K562 (cell line): ENCODE measurements at regions not wholly inside any gene's neighbourhood (a gene's known extent, or its start where the extent isn't known, plus 50 kb on each side); places are given as distances from the start of the nearest gene placed in this dataset.

Experiments
- ATAC-seq: fragments of 200-7000 bp; cut with Tn5 transposase; 3 replicates; pipeline ENCODE4 v1.9.1; 2020; ENCODE audit warnings: moderate library complexity
- BruUV-seq: library from RNA; stranded (reverse); fragments of 400-500 nt; replicated peaks from 2 replicates; lab custom pipeline; 2021; lab: Mats Ljungman, UMichigan
- CTCF ChIA-PET: fragments of 300-600 bp; formaldehyde crosslinking; extraction: SDS; loops from one replicate; lab custom pipeline; 2021; ENCODE audit warnings: low intra/inter-chr PET ratio; lab: Yijun Ruan, JAX
- POLR2A ChIA-PET: fragments of 300-600, 350-650 bp; sonication (Branson Sonifier 250); formaldehyde crosslinking; extraction: SDS; loops from one replicate; lab custom pipeline; 2021; ENCODE audit warnings: antibody characterized with exemption, inconsistent platforms; lab: Yijun Ruan, JAX
- DNase-seq, 4 experiments: peaks; one replicate each; pipeline versions ENCODE4 v3.0.0 to v3.0.0-alpha.2; 2011 to 2018; ENCODE audit warnings: low spot score in 3 of 4, mixed read lengths in 3 of 4; ENCODE audit errors: extremely low read depth in 1 of 4
- FAIRE-seq: peaks from 2 replicates; lab custom pipeline; 2011; peaks lifted over from hg19 to GRCh38; lab: Jason Lieb, UNC
- H2AFZ ChIP-seq: 2 replicates; pipeline ENCODE4 v1.6.0; 2011; ENCODE audit warnings: low read depth, low read length, control low read depth, inconsistent platforms
- H3K27ac ChIP-seq: fragments of 200-600 bp; 3 replicates; pipeline ENCODE4 v1.8.0; 2011; ENCODE audit warnings: low read depth, mild to moderate bottlenecking, control low read depth, inconsistent platforms, low read length, moderate library complexity, mixed read lengths; ENCODE audit errors: extremely low read depth
- H3K27me3 ChIP-seq, 2 experiments: fragments of 300-600 bp in 1 of 2; 2 replicates in 1 of 2; 3 replicates in 1 of 2; pipeline versions ENCODE4 v1.6.0 to v1.8.0; 2011; ENCODE audit warnings: inconsistent platforms in 2 of 2, low read length in 2 of 2, mild to moderate bottlenecking in 1 of 2, mixed read lengths in 1 of 2, moderate library complexity in 1 of 2; ENCODE audit not compliant: control insufficient read depth in 2 of 2, insufficient read depth in 2 of 2
- H3K36me3 ChIP-seq: fragments of 300-600 bp; 3 replicates; pipeline ENCODE4 v1.8.0; 2011; ENCODE audit warnings: mild to moderate bottlenecking, low read length, inconsistent platforms; ENCODE audit not compliant: control insufficient read depth, insufficient read depth
- H3K4me1 ChIP-seq, 2 experiments: fragments of 200-600 bp in 1 of 2; replicated peaks in 1 of 2; 2 replicates in 1 of 2; 3 replicates in 1 of 2; pipeline versions ENCODE4 v1.5.1 to v1.8.0; 2011; ENCODE audit warnings: inconsistent platforms in 2 of 2, low read length in 2 of 2, mild to moderate bottlenecking in 1 of 2, mixed read lengths in 1 of 2, moderate library complexity in 1 of 2; ENCODE audit not compliant: control insufficient read depth in 2 of 2, insufficient read depth in 2 of 2
- H3K4me2 ChIP-seq: 2 replicates; pipeline ENCODE4 v1.6.1; 2011; ENCODE audit warnings: low read length, control low read depth, inconsistent platforms, mixed read lengths; ENCODE audit not compliant: insufficient read depth
- H3K4me3 ChIP-seq: fragments of 200-600 bp; sonication (generic), shearing (Covaris generic); 2 replicates; pipeline ENCODE4 v1.5.1; 2016; ENCODE audit warnings: control low read depth, inconsistent platforms
- H3K79me2 ChIP-seq: fragments of 200-600 bp; 3 replicates; pipeline ENCODE4 v1.8.0; 2011; ENCODE audit warnings: low read length, inconsistent platforms; ENCODE audit not compliant: control insufficient read depth, insufficient read depth
- H3K9ac ChIP-seq, 2 experiments: 2 replicates each; pipeline versions ENCODE4 v1.6.0 to v1.6.1; 2011; ENCODE audit warnings: low read depth in 2 of 2, low read length in 2 of 2, control low read depth in 1 of 2, inconsistent platforms in 1 of 2, mild to moderate bottlenecking in 1 of 2, mixed read lengths in 1 of 2; ENCODE audit not compliant: insufficient read depth in 1 of 2
- H3K9me1 ChIP-seq: one replicate; pipeline ENCODE4 v1.6.0; 2011; ENCODE audit warnings: inconsistent platforms, mild to moderate bottlenecking, low read length, moderate library complexity; ENCODE audit not compliant: control insufficient read depth, insufficient read depth
- H3K9me3 ChIP-seq: replicated peaks from 2 replicates; pipeline ENCODE4 v1.5.1; 2011; ENCODE audit warnings: low read depth, low read length, inconsistent platforms; ENCODE audit not compliant: control insufficient read depth, insufficient read depth
- H4K20me1 ChIP-seq: replicated peaks from 2 replicates; pipeline ENCODE4 v1.6.1; 2011; ENCODE audit warnings: low read length, inconsistent platforms, mixed read lengths; ENCODE audit not compliant: control insufficient read depth, insufficient read depth
- FOXA1 ChIP-seq: fragments of 450-650 bp; IDR thresholded peaks from 2 replicates; pipeline ENCODE4 v1.6.1; 2016; ENCODE audit warnings: mild to moderate bottlenecking, borderline replicate concordance
- FOXK1 ChIP-seq: sonication (generic); formaldehyde crosslinking; IDR thresholded peaks from 2 replicates; pipeline ENCODE4 v1.8.0; 2022; ENCODE audit warnings: missing genetic modification reagents, mild to moderate bottlenecking, borderline replicate concordance
- HNRNPUL1 ChIP-seq: fragments of 200-400 bp; formaldehyde crosslinking; IDR thresholded peaks from 2 replicates; pipeline ENCODE4 v1.6.1; 2017; ENCODE audit warnings: low read length
- JUND ChIP-seq, 2 experiments: IDR thresholded peaks; 2 replicates in 1 of 2; 3 replicates in 1 of 2; pipeline ENCODE4 v1.6.1; 2011; ENCODE audit warnings: borderline replicate concordance in 2 of 2, low read depth in 2 of 2, low read length in 2 of 2, improper control_type of control experiment in 1 of 2, missing biosample characterization in 1 of 2, missing genetic modification characterization in 1 of 2, missing genetic modification reagents in 1 of 2
- PHF20 ChIP-seq: fragments of 450-650 bp; IDR thresholded peaks from 2 replicates; pipeline ENCODE4 v1.6.1; 2018; ENCODE audit not compliant: partially characterized antibody
- STAT5B ChIP-seq: fragments of 250-450 bp; sonication (Bioruptor Pico); IDR thresholded peaks from 2 replicates; pipeline ENCODE4 v1.8.0; 2021; ENCODE audit warnings: mild to moderate bottlenecking, inconsistent platforms
- TRIM28 ChIP-seq: fragments of 450-650 bp; IDR thresholded peaks from 2 replicates; pipeline ENCODE4 v1.6.1; 2017
- ZKSCAN8 ChIP-seq: fragments of 200-800 bp; sonication (Bioruptor generic); IDR thresholded peaks from 2 replicates; pipeline ENCODE4 v1.6.1; 2016; ENCODE audit warnings: missing genetic modification characterization, missing compliant biosample characterization
- ZNF766 ChIP-seq: fragments of 200-800 bp; sonication (Bioruptor generic); conservative IDR thresholded peaks from 2 replicates; pipeline ENCODE4 v1.6.1; 2016; ENCODE audit warnings: missing genetic modification characterization, missing compliant biosample characterization
- WGBS: fragments of 100-300 bp; shearing (Covaris generic); methylation state at CpG from one replicate; pipeline ENCODE4 v1.1.6; 2016; ENCODE audit warnings: low coverage, mixed read lengths; ENCODE audit not compliant: insufficient coverage; ENCODE audit errors: missing lambda C conversion rate; 5-methylcytosine and 5-hydroxymethylcytosine counted together
- in situ Hi-C: fragments of 300-500 bp; cut with MboI; formaldehyde crosslinking; loops from 4 replicates; pipeline ENCODE4 v1.15.0; 2018; ENCODE audit warnings: inconsistent platforms, mixed read lengths
- intact Hi-C: fragments of 100-400 bp; cut with micrococcal nuclease; formaldehyde crosslinking; loops from 2 replicates; pipeline ENCODE4 v1.14.2; 2022
- TF ChIP-seq, protein P1 (sequence below): fragments of 250-450 bp; sonication (Bioruptor Pico); IDR thresholded peaks from 2 replicates; pipeline ENCODE4 v1.5.0; 2020; ENCODE audit warnings: mild to moderate bottlenecking, borderline replicate concordance
- TF ChIP-seq, protein P2 (sequence below): fragments of 200-600 bp; sonication (generic); IDR thresholded peaks from one replicate; pipeline ENCODE4 v1.6.1; 2012; ENCODE audit warnings: mild to moderate bottlenecking, low read depth, low read length, inconsistent platforms

DNA sequence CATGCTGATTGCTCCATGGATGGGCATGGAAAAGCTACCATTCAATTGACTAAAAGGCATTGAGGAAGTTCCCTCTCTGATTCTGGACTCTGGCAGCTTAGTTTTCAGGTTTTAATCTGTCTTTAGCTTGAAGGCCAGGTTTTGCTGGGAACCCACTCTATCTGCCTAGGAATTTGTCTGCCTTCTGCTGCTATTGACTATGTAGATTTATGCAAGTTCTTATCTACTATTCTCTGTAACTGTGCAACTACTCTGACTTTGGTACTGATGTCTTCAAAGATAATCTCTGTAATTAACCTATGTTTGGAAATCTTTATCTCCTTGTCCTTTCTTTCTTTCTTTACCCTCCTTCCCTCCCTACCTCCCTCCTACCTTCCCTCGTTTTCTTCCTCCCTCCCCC is 178.8 kb downstream of the DSEL start:
- ChIA-PET CTCF (no interaction called here), POLR2A (no interaction called here)
- H2AFZ ChIP-seq = no peak overlapping the region
- H3K36me3 ChIP-seq = no peaks in the 10 kb centered on the region
- DNase-seq (no peak), ATAC-seq (no peak), FAIRE-seq (no peak)
- intact Hi-C loops = no loop called here
- H3K79me2 ChIP-seq = no peaks in the 10 kb centered on the region
- no peak overlapping the region for H3K4me3 ChIP-seq
- no TSS peak for BruUV-seq
- H3K9me3 ChIP-seq = no peaks in the 10 kb centered on the region
- in situ Hi-C loops = no loop called here
- no CpG with 5 or more reads among the region's 1 CpG for WGBS
- no peak overlapping the region for H3K4me2 ChIP-seq
- no peaks in the 10 kb centered on the region for H4K20me1 ChIP-seq
- no peak overlapping the region for H3K27ac ChIP-seq
- no peak overlapping the region for H3K9ac ChIP-seq
- no peaks in the 10 kb centered on the region for H3K4me1 ChIP-seq
- no peaks in the 10 kb centered on the region for H3K27me3 ChIP-seq
- no peaks in the 10 kb centered on the region for H3K9me1 ChIP-seq
- TF ChIP-seq TRIM28 (no peak), FOXA1 (no peak), HNRNPUL1 (no peak), JUND (IDR thresholded peaks at IDR 0.05; ENCODE audit: borderline replicate concordance, low read depth, low read length) (no peak), JUND (tag; IDR thresholded peaks at IDR 0.05; ENCODE audit: borderline replicate concordance, low read depth, low read length) (no peak), ZNF766 (no peak), PHF20 (no peak), FOXK1 (CRISPR knock-in tag) (no peak), ZKSCAN8 (no peak), STAT5B (no peak)
- TF ChIP-seq, protein P1, sequence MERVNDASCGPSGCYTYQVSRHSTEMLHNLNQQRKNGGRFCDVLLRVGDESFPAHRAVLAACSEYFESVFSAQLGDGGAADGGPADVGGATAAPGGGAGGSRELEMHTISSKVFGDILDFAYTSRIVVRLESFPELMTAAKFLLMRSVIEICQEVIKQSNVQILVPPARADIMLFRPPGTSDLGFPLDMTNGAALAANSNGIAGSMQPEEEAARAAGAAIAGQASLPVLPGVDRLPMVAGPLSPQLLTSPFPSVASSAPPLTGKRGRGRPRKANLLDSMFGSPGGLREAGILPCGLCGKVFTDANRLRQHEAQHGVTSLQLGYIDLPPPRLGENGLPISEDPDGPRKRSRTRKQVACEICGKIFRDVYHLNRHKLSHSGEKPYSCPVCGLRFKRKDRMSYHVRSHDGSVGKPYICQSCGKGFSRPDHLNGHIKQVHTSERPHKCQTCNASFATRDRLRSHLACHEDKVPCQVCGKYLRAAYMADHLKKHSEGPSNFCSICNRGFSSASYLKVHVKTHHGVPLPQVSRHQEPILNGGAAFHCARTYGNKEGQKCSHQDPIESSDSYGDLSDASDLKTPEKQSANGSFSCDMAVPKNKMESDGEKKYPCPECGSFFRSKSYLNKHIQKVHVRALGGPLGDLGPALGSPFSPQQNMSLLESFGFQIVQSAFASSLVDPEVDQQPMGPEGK = no peak
- TF ChIP-seq, protein P2, sequence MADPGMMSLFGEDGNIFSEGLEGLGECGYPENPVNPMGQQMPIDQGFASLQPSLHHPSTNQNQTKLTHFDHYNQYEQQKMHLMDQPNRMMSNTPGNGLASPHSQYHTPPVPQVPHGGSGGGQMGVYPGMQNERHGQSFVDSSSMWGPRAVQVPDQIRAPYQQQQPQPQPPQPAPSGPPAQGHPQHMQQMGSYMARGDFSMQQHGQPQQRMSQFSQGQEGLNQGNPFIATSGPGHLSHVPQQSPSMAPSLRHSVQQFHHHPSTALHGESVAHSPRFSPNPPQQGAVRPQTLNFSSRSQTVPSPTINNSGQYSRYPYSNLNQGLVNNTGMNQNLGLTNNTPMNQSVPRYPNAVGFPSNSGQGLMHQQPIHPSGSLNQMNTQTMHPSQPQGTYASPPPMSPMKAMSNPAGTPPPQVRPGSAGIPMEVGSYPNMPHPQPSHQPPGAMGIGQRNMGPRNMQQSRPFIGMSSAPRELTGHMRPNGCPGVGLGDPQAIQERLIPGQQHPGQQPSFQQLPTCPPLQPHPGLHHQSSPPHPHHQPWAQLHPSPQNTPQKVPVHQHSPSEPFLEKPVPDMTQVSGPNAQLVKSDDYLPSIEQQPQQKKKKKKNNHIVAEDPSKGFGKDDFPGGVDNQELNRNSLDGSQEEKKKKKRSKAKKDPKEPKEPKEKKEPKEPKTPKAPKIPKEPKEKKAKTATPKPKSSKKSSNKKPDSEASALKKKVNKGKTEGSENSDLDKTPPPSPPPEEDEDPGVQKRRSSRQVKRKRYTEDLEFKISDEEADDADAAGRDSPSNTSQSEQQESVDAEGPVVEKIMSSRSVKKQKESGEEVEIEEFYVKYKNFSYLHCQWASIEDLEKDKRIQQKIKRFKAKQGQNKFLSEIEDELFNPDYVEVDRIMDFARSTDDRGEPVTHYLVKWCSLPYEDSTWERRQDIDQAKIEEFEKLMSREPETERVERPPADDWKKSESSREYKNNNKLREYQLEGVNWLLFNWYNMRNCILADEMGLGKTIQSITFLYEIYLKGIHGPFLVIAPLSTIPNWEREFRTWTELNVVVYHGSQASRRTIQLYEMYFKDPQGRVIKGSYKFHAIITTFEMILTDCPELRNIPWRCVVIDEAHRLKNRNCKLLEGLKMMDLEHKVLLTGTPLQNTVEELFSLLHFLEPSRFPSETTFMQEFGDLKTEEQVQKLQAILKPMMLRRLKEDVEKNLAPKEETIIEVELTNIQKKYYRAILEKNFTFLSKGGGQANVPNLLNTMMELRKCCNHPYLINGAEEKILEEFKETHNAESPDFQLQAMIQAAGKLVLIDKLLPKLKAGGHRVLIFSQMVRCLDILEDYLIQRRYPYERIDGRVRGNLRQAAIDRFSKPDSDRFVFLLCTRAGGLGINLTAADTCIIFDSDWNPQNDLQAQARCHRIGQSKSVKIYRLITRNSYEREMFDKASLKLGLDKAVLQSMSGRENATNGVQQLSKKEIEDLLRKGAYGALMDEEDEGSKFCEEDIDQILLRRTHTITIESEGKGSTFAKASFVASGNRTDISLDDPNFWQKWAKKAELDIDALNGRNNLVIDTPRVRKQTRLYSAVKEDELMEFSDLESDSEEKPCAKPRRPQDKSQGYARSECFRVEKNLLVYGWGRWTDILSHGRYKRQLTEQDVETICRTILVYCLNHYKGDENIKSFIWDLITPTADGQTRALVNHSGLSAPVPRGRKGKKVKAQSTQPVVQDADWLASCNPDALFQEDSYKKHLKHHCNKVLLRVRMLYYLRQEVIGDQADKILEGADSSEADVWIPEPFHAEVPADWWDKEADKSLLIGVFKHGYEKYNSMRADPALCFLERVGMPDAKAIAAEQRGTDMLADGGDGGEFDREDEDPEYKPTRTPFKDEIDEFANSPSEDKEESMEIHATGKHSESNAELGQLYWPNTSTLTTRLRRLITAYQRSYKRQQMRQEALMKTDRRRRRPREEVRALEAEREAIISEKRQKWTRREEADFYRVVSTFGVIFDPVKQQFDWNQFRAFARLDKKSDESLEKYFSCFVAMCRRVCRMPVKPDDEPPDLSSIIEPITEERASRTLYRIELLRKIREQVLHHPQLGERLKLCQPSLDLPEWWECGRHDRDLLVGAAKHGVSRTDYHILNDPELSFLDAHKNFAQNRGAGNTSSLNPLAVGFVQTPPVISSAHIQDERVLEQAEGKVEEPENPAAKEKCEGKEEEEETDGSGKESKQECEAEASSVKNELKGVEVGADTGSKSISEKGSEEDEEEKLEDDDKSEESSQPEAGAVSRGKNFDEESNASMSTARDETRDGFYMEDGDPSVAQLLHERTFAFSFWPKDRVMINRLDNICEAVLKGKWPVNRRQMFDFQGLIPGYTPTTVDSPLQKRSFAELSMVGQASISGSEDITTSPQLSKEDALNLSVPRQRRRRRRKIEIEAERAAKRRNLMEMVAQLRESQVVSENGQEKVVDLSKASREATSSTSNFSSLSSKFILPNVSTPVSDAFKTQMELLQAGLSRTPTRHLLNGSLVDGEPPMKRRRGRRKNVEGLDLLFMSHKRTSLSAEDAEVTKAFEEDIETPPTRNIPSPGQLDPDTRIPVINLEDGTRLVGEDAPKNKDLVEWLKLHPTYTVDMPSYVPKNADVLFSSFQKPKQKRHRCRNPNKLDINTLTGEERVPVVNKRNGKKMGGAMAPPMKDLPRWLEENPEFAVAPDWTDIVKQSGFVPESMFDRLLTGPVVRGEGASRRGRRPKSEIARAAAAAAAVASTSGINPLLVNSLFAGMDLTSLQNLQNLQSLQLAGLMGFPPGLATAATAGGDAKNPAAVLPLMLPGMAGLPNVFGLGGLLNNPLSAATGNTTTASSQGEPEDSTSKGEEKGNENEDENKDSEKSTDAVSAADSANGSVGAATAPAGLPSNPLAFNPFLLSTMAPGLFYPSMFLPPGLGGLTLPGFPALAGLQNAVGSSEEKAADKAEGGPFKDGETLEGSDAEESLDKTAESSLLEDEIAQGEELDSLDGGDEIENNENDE = no peak
